GM13977 (cell line): ENCODE measurements at regions not wholly inside any gene's neighbourhood (a gene's known extent, or its start where the extent isn't known, plus 50 kb on each side); places are given as distances from the start of the nearest gene placed in this dataset.

Experiments
- DNase-seq: peaks from one replicate; pipeline ENCODE4 v3.0.0; 2012; ENCODE audit warnings: low spot score
- in situ Hi-C: fragments of 300-500 bp; cut with MboI; formaldehyde crosslinking; loops from one replicate; pipeline ENCODE4 v1.12.0; 2022; ENCODE audit warnings: low sequenced_read_pairs, low pct_unique_long_range_greater_than_20kb, mixed read lengths, inconsistent platforms; ENCODE audit not compliant: unreplicated experiment
- TF ChIP-seq, protein P1 (sequence below): IDR thresholded peaks from 2 replicates; pipeline ENCODE4 v1.5.1; 2012; ENCODE audit warnings: mild to moderate bottlenecking, control low read depth; ENCODE audit not compliant: insufficient read depth; ENCODE audit errors: extremely low read depth, missing control alignments

DNA sequence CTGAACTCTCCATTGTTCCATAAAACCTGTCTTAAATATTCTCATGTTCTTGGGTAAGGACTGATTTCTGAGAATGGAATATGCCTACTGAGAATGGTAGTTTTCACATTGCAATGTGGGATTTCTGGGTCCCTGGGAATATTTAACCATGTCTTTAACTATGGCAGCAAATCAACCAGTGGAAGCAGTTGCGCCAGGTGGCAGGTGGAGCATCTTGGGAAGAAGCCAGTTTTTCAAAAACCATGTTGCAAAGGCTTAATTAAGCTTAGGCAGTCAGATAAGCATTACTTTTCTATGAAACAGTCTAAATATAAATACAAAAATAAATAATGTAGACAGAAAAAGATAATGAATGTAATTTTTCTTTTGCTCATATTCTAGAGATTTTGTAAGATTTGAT is 448.1 kb downstream of the ADAMTS20 start:
- TF ChIP-seq, protein P1, sequence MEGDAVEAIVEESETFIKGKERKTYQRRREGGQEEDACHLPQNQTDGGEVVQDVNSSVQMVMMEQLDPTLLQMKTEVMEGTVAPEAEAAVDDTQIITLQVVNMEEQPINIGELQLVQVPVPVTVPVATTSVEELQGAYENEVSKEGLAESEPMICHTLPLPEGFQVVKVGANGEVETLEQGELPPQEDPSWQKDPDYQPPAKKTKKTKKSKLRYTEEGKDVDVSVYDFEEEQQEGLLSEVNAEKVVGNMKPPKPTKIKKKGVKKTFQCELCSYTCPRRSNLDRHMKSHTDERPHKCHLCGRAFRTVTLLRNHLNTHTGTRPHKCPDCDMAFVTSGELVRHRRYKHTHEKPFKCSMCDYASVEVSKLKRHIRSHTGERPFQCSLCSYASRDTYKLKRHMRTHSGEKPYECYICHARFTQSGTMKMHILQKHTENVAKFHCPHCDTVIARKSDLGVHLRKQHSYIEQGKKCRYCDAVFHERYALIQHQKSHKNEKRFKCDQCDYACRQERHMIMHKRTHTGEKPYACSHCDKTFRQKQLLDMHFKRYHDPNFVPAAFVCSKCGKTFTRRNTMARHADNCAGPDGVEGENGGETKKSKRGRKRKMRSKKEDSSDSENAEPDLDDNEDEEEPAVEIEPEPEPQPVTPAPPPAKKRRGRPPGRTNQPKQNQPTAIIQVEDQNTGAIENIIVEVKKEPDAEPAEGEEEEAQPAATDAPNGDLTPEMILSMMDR, result no peak
- no peak for DNase-seq
- in situ Hi-C loops, result no loop called here

DNA sequence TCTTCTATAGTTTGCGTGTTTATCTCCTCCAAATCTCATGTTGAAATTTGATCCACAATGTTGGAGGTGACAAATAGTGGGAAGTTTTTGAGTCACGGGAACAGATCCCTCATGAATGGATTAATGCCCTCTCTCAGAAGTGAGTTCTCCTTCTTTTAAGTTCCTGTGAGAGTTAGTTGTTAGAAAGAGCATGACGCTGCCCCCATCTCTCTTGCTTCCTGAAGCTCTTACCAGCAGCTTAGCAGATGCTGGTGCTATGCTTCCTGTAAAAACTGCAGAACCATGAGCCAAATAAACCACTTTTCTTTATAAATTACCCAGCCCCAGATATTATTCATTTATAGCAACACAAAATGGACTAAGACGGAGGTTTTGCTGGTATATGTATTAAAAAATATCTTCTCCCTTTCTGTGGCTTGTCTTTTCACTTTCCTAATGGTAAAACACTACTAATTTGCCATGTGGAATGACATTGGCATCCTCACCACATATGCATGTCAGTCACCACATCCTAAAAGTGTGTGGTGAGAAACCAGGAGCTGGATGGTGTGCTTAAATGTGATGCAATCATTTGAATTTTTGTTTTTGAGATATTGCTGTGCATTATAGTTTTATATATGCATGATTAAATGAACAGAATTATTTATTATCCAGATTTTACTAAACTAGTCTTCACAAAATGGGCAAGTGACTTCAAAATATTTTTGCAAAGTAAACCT is 449.3 kb downstream of the ADAMTS20 start:
- in situ Hi-C loops, result no loop called here
- TF ChIP-seq, protein P1, result no peak
- no peak for DNase-seq

DNA sequence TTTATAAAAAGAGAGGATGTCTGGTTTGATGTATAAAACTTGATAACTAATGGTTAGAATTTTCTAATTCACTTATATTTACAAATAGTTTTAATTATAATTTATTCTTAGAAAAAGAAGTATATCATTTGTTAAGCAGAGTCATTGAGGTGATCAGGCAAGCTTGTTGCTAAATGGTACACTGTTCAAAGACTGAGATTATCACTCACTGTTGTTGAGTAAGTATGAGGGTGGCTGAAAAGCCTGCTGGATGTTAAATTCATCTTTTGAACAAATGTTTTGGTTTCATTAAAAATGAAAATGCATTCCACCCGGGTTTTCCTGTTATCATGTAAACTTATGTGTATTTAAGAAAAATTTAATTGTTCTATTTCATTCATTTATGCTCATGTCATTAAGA is 451.8 kb downstream of the ADAMTS20 start:
- in situ Hi-C loops, result no loop called here
- no peak for DNase-seq
- TF ChIP-seq, protein P1, result no peak

DNA sequence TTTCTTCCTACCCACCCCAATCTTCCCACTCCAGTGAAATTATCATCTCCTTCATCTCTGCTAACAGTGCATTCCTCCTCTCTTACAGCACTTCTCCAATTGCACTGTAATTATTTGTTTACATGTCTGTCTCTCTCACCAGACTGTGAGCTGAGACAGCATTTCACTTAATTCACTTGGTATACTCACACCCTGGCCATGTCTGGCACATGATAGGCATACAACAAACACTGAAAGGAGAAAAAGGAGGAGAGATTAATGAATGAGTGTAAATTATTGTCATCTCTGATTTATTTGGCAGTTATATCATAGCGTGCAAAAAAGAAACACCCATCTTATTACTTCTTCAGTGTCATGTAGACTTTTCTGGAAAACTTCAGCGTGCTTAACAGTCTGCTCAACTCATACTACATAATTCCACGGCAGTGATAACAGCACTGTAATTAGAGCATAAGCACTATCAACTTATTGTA is 452.3 kb downstream of the ADAMTS20 start:
- TF ChIP-seq, protein P1, result no peak
- no peak for DNase-seq
- in situ Hi-C loops, result no loop called here

DNA sequence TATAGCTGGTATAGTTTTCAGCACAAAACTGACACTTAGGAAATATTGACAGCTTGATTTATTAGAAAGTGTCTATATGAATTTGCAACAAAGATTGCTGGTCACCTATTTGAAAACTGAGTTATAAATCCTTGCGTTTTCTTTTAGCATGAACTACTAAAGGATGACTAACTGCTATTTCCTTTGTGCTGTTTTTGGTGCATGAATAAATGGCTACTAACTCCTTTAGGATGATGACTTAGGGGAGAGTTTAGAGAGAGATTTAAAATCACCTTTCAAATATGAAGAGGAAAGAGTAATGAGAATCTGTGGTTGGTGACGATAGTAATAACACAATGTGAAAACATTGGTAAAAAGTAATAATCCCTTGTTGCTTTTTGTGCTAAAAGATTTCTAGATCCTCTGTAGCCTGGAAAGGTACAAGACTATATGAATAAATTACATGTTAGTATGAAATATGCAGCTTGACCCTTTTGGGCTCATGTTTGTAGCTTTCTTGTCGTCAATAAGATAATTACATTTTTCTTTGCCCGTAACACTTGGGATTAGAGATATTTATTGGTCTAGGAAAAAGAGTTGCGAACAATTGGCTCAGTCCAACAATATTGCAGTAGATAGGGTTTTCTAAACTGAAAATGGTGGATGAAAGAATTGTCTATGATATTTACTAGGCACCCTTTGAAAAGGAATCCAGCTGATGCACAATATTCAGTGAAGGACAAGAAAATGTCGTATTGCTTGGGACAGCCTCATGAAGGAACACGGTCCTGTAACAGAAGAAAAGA is 453.0 kb downstream of the ADAMTS20 start:
- in situ Hi-C loops, result no loop called here
- TF ChIP-seq, protein P1, result no peak
- DNase-seq, result no peak

DNA sequence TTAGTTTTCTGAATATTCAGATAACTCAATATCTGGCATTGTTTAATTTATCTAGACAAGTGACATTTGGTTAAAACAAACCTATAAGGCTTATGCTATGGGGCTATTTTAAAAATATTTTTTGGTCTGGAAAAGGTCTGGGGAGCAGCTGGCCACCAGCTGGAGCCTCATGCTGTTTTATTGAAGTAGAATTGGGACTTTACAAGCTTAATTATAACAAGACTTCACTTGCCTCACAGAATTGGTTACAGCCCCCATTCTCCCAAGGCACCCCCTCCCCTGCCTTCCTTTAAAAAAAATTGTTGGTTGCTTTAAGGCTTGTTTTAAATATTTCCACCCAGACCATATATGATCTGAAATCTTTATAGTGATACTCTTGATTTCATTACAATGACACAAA is 453.9 kb downstream of the ADAMTS20 start:
- TF ChIP-seq, protein P1, result no peak
- in situ Hi-C loops, result no loop called here
- DNase-seq, result no peak
